ENCODE measurements at regions not wholly inside any gene's neighbourhood (a gene's known extent, or its start where the extent isn't known, plus 50 kb on each side); places are given as distances from the start of the nearest gene placed in this dataset.

DNA sequence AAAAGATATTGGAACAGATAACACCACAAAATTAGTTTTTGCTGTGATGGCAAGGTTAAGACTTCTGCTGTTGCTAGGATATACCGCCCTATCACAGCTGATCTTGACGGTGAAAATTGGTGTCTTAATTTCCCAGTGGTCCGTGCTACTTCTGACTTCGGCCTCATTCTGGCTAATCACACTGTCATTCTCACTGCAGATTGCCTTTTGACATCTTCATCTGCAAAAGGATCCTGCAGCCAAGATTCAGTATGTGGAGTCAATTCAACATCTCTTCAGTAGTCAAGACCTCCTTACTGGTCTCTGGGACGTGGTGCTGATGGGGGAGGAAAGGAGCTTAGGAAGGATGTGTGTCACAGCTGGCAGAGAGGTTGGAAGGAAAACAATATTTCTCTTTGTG is 438.6 kb downstream of the WDR72 start:
- no peak for DNase-seq
- Histone ChIP-seq H4K20me1 (ENCODE audit: insufficient read depth) (no peaks in the 10 kb centered on the region), H2AFZ (no peak overlapping the region), H3K4me2 (ENCODE audit: unreplicated experiment) (no peak overlapping the region), H3K9me3 (ENCODE audit: low read depth) (no peaks in the 10 kb centered on the region), H3K36me3 (ENCODE audit: low read depth) (no peaks in the 10 kb centered on the region), H3K9ac (no peak overlapping the region), H3K79me2 (ENCODE audit: insufficient read depth) (no peaks in the 10 kb centered on the region), H3F3A (ENCODE audit: insufficient read depth) (no peaks in the 10 kb centered on the region), H3K4me1 (ENCODE audit: insufficient read depth) (no peaks in the 10 kb centered on the region), H3K27ac (no peak overlapping the region), H3K4me3 (no peak overlapping the region), H3K27me3 (replicated peaks; ENCODE audit: insufficient read depth) (no peaks in the 10 kb centered on the region), H3K9me2 (ENCODE audit: insufficient read depth) (no peaks in the 10 kb centered on the region)
- no peak for TF ChIP-seq EZH2phosphoT487 (IDR thresholded peaks at IDR 0.05; ENCODE audit: insufficient read depth, low read depth)
- TF ChIP-seq EZH2 (IDR thresholded peaks at IDR 0.05; ENCODE audit: insufficient read depth, poor library complexity, severe bottlenecking) = no peak
- 9 to 17% methylated on average over 5 of the region's 5 CpGs for WGBS, 2 experiments (ENCODE audit: low coverage in 1 of 2, low lambda C conversion rate in 2 of 2, missing lambda C conversion rate in 2 of 2)
- in situ Hi-C loops (cut with MboI) = no loop called here

DNA sequence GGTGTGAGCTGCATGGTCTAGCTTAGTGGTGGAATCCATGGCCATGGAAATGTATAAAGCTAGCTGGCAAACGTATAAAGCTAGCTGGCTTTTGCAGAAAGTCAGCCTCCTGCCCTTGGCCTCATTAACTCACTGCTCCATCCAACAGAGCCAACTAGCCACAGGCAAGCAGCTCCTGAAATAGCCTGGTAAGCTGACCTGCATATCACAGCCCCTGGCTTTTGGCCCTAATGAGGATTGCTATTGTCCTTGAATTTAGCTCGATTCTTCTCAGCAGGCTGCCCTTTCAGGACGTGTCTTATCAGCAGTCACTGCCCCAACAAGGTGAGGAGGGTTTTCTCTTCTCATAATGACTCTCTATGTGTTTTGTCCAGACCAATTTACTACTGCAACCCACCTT is 446.8 kb downstream of the WDR72 start:
- no peak overlapping the region for H3K4me3 ChIP-seq
- no peaks in the 10 kb centered on the region for H3K9me2 ChIP-seq (ENCODE audit: insufficient read depth)
- H3K9me3 ChIP-seq (ENCODE audit: low read depth) = no peaks in the 10 kb centered on the region
- H2AFZ ChIP-seq = no peak overlapping the region
- no peaks in the 10 kb centered on the region for H3K27me3 ChIP-seq (replicated peaks; ENCODE audit: insufficient read depth)
- no peaks in the 10 kb centered on the region for H3K79me2 ChIP-seq (ENCODE audit: insufficient read depth)
- no peaks in the 10 kb centered on the region for H3F3A ChIP-seq (ENCODE audit: insufficient read depth)
- 5 to 10% methylated on average over 3 of the region's 3 CpGs for WGBS, 2 experiments (ENCODE audit: low coverage in 1 of 2, low lambda C conversion rate in 2 of 2, missing lambda C conversion rate in 2 of 2)
- H3K4me1 ChIP-seq (ENCODE audit: insufficient read depth) = no peaks in the 10 kb centered on the region
- no peaks in the 10 kb centered on the region for H3K36me3 ChIP-seq (ENCODE audit: low read depth)
- TF ChIP-seq EZH2phosphoT487 (IDR thresholded peaks at IDR 0.05; ENCODE audit: insufficient read depth, low read depth) (no peak), EZH2 (IDR thresholded peaks at IDR 0.05; ENCODE audit: insufficient read depth, poor library complexity, severe bottlenecking) (no peak)
- H3K9ac ChIP-seq = no peak overlapping the region
- in situ Hi-C loops (cut with MboI) = no loop called here
- no peak for DNase-seq
- no peak overlapping the region for H3K4me2 ChIP-seq (ENCODE audit: unreplicated experiment)
- H3K27ac ChIP-seq = no peak overlapping the region
- no peaks in the 10 kb centered on the region for H4K20me1 ChIP-seq (ENCODE audit: insufficient read depth)

DNA sequence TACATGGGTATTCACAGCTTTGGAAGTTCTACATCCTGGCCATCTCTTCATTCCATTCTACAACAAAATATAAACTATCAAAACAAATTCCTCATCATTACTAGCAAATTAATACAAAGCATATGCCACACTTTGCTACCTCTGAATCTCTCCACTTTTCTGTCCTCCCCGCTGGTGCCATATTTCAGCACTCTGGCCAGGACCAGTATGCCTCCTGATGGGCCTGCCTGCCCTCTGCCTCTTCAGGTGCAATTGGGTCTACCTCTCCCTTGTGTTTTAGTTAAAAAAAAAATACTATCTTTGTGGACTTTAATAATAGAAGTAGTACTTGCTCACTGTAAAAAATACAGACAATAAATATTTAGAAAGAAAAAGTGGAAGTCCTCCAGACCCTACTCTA is 448.8 kb downstream of the WDR72 start:
- no peak overlapping the region for H3K4me2 ChIP-seq (ENCODE audit: unreplicated experiment)
- TF ChIP-seq EZH2 (IDR thresholded peaks at IDR 0.05; ENCODE audit: insufficient read depth, poor library complexity, severe bottlenecking) (no peak), EZH2phosphoT487 (IDR thresholded peaks at IDR 0.05; ENCODE audit: insufficient read depth, low read depth) (no peak)
- no peak overlapping the region for H3K4me3 ChIP-seq
- DNase-seq = no peak
- no peaks in the 10 kb centered on the region for H3F3A ChIP-seq (ENCODE audit: insufficient read depth)
- no peaks in the 10 kb centered on the region for H3K9me2 ChIP-seq (ENCODE audit: insufficient read depth)
- in situ Hi-C loops (cut with MboI) = no loop called here
- no peak overlapping the region for H3K9ac ChIP-seq
- H3K27me3 ChIP-seq (replicated peaks; ENCODE audit: insufficient read depth) = no peaks in the 10 kb centered on the region
- H3K36me3 ChIP-seq (ENCODE audit: low read depth) = no peaks in the 10 kb centered on the region
- H3K4me1 ChIP-seq (ENCODE audit: insufficient read depth) = no peaks in the 10 kb centered on the region
- no peaks in the 10 kb centered on the region for H3K9me3 ChIP-seq (ENCODE audit: low read depth)
- 0 to 15% methylated on average over 1 of the region's 1 CpG for WGBS, 2 experiments (ENCODE audit: low coverage in 1 of 2, low lambda C conversion rate in 2 of 2, missing lambda C conversion rate in 2 of 2)
- H3K27ac ChIP-seq = no peak overlapping the region
- no peaks in the 10 kb centered on the region for H3K79me2 ChIP-seq (ENCODE audit: insufficient read depth)
- H4K20me1 ChIP-seq (ENCODE audit: insufficient read depth) = no peaks in the 10 kb centered on the region
- H2AFZ ChIP-seq = no peak overlapping the region

DNA sequence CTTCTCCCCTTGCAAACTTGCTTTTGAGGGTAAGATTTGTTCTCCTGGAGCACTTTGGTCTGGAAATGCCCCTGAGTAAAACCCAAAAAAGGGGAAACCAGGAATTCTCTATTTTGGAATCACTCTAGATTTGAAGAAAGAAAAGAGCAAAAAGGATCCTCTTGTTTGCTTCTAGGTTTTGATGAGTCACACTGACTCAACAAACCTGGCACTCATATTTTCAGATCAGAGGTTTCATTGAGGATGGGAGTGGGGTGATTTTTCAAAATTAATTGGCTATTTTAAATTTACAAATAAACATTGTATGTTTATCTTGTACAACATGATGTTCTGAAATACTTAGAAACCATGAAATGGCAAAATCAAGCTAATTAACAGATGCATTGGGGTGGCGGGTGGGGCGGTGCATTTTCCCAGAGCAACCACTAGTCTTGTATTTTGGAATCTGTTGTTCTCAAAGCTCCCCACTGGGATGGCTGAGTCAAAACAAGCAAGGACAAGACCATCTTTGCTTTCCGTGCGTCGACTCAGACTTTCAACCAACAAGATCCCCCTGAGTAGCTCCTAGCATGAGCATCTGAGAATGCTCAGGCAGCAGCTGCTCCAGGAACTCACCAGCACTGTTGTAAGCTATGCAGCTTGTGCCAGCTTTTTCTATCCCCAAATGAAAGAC is 451.4 kb downstream of the WDR72 start:
- 54 to 57% methylated on average over 5 of the region's 5 CpGs for WGBS, 2 experiments (ENCODE audit: low coverage in 1 of 2, low lambda C conversion rate in 2 of 2, missing lambda C conversion rate in 2 of 2)
- no peak for DNase-seq
- no peak for TF ChIP-seq EZH2phosphoT487 (IDR thresholded peaks at IDR 0.05; ENCODE audit: insufficient read depth, low read depth)
- TF ChIP-seq EZH2 (IDR thresholded peaks at IDR 0.05; ENCODE audit: insufficient read depth, poor library complexity, severe bottlenecking) = no peak
- no peaks in the 10 kb centered on the region for H3K79me2 ChIP-seq (ENCODE audit: insufficient read depth)
- H3K9ac ChIP-seq = no peak overlapping the region
- H3K9me2 ChIP-seq (ENCODE audit: insufficient read depth) = no peaks in the 10 kb centered on the region
- H4K20me1 ChIP-seq (ENCODE audit: insufficient read depth) = no peaks in the 10 kb centered on the region
- no peak overlapping the region for H3K27ac ChIP-seq
- no peak overlapping the region for H3K4me2 ChIP-seq (ENCODE audit: unreplicated experiment)
- no peaks in the 10 kb centered on the region for H3F3A ChIP-seq (ENCODE audit: insufficient read depth)
- H3K4me3 ChIP-seq = no peak overlapping the region
- in situ Hi-C loops (cut with MboI) = no loop called here
- H3K36me3 ChIP-seq (ENCODE audit: low read depth) = no peaks in the 10 kb centered on the region
- no peak overlapping the region for H2AFZ ChIP-seq
- H3K9me3 ChIP-seq (ENCODE audit: low read depth) = no peaks in the 10 kb centered on the region
- no peaks in the 10 kb centered on the region for H3K4me1 ChIP-seq (ENCODE audit: insufficient read depth)
- no peaks in the 10 kb centered on the region for H3K27me3 ChIP-seq (replicated peaks; ENCODE audit: insufficient read depth)

DNA sequence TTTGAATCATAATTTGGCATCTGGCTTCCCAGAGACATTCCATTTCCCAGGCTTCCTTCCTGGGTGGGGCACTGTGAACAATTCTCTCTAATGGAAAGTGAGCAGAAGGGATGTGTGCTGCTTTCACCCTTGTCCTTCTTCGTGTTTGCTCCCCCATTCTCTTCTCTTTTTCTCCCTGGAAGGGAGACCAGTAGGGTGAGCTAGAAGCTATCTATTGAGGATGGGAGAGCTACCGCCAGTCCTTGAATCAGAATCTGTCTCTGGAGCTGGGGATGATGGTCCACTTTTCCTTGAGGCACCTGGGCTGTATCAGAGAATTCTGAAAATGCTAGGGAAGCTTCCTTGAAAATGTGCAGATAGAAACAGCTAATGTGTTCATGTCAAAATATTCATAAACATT is 453.9 kb downstream of the WDR72 start:
- Histone ChIP-seq H3K9me2 (ENCODE audit: insufficient read depth) (no peaks in the 10 kb centered on the region), H2AFZ (no peak overlapping the region), H3K4me2 (ENCODE audit: unreplicated experiment) (no peak overlapping the region), H3K9ac (no peak overlapping the region), H4K20me1 (ENCODE audit: insufficient read depth) (no peaks in the 10 kb centered on the region), H3K36me3 (ENCODE audit: low read depth) (no peaks in the 10 kb centered on the region), H3K9me3 (ENCODE audit: low read depth) (no peaks in the 10 kb centered on the region), H3K27me3 (replicated peaks; ENCODE audit: insufficient read depth) (no peaks in the 10 kb centered on the region), H3K4me1 (ENCODE audit: insufficient read depth) (no peaks in the 10 kb centered on the region), H3K79me2 (ENCODE audit: insufficient read depth) (no peaks in the 10 kb centered on the region), H3K27ac (no peak overlapping the region), H3K4me3 (no peak overlapping the region), H3F3A (ENCODE audit: insufficient read depth) (no peaks in the 10 kb centered on the region)
- 9 to 13% methylated on average over 2 of the region's 2 CpGs for WGBS, 2 experiments (ENCODE audit: low coverage in 1 of 2, low lambda C conversion rate in 2 of 2, missing lambda C conversion rate in 2 of 2)
- in situ Hi-C loops (cut with MboI) = no loop called here
- no peak for DNase-seq
- TF ChIP-seq EZH2 (IDR thresholded peaks at IDR 0.05; ENCODE audit: insufficient read depth, poor library complexity, severe bottlenecking) (no peak), EZH2phosphoT487 (IDR thresholded peaks at IDR 0.05; ENCODE audit: insufficient read depth, low read depth) (no peak)
